SK-N-SH (cell line): ENCODE measurements at regions not wholly inside any gene's neighbourhood (a gene's known extent, or its start where the extent isn't known, plus 50 kb on each side); places are given as distances from the start of the nearest gene placed in this dataset.

Experiments used
- CTCF ChIA-PET: fragments of 300-600, 350-600 bp; formaldehyde crosslinking; extraction: SDS; loops from one replicate; lab custom pipeline; 2021; lab: Yijun Ruan, JAX
- POLR2A ChIA-PET: fragments of 350-600 bp; sonication (Branson Sonifier 250); formaldehyde crosslinking; extraction: SDS; loops from one replicate; lab custom pipeline; 2020; ENCODE audit warnings: antibody characterized with exemption, inconsistent platforms; lab: Yijun Ruan, JAX
- DNase-seq: peaks from one replicate; pipeline ENCODE4 v3.0.0; 2012
- H2AFZ ChIP-seq: fragments of 200-600 bp; sonication (generic); 2 replicates; pipeline ENCODE4 v1.8.1; 2016; ENCODE audit warnings: antibody characterized with exemption, mild to moderate bottlenecking, low read depth
- H3F3A ChIP-seq: fragments of 200-600 bp; sonication (generic); replicated peaks from 2 replicates; pipeline ENCODE3; 2016; ENCODE audit warnings: antibody characterized with exemption, mild to moderate bottlenecking; ENCODE audit not compliant: insufficient read depth
- H3K27ac ChIP-seq, 2 experiments: fragments of 200-500 bp in 1 of 2; fragments of 200-600 bp in 1 of 2; sonication (Bioruptor generic) in 1 of 2; sonication (generic), shearing (Covaris generic) in 1 of 2; 2 replicates each; pipeline versions ENCODE4 v1.5.1 to v1.6.1; 2014 to 2016; ENCODE audit warnings: low read depth in 2 of 2, inconsistent platforms in 1 of 2, low read length in 1 of 2, mild to moderate bottlenecking in 1 of 2, mixed read lengths in 1 of 2
- H3K27me3 ChIP-seq: fragments of 200-600 bp; sonication (generic), shearing (Covaris generic); 2 replicates; pipeline ENCODE4 v1.6.1; 2016; ENCODE audit warnings: mixed run types; ENCODE audit not compliant: insufficient read depth
- H3K36me3 ChIP-seq, 2 experiments: fragments of 200-500 bp in 1 of 2; fragments of 200-600 bp in 1 of 2; sonication (Bioruptor generic) in 1 of 2; sonication (generic) in 1 of 2; replicated peaks in 1 of 2; 2 replicates each; pipeline versions ENCODE3 to v1.5.1; 2014 to 2016; ENCODE audit warnings: low read length in 1 of 2, mild to moderate bottlenecking in 1 of 2; ENCODE audit not compliant: insufficient read depth in 2 of 2, control insufficient read depth in 1 of 2
- H3K4me1 ChIP-seq, 2 experiments: fragments of 200-500 bp in 1 of 2; fragments of 200-600 bp in 1 of 2; sonication (Bioruptor generic) in 1 of 2; sonication (generic), shearing (Covaris generic) in 1 of 2; 2 replicates each; pipeline versions ENCODE4 v1.5.1 to v1.6.1; 2014 to 2016; ENCODE audit warnings: low read depth in 1 of 2, low read length in 1 of 2, mixed run types in 1 of 2; ENCODE audit not compliant: insufficient read depth in 2 of 2, control insufficient read depth in 1 of 2
- H3K4me2 ChIP-seq: fragments of 200-600 bp; sonication (generic), shearing (Covaris generic); 2 replicates; pipeline ENCODE4 v1.6.1; 2017; ENCODE audit warnings: mixed run types
- H3K4me3 ChIP-seq, 2 experiments: fragments of 200-500 bp in 1 of 2; fragments of 200-600 bp in 1 of 2; sonication (Bioruptor generic) in 1 of 2; sonication (generic), shearing (Covaris generic) in 1 of 2; 2 replicates each; pipeline versions ENCODE4 v1.5.1 to v1.8.1; 2014 to 2016; ENCODE audit warnings: low read depth in 2 of 2, inconsistent platforms in 1 of 2, low read length in 1 of 2, mild to moderate bottlenecking in 1 of 2, mixed read lengths in 1 of 2, moderate library complexity in 1 of 2
- H3K79me2 ChIP-seq: fragments of 200-600 bp; sonication (generic); 2 replicates; pipeline ENCODE4 v1.8.1; 2017; ENCODE audit warnings: mild to moderate bottlenecking; ENCODE audit not compliant: insufficient read depth
- H3K9ac ChIP-seq: fragments of 200-600 bp; sonication (generic); 2 replicates; pipeline ENCODE4 v1.6.1; 2017; ENCODE audit warnings: mixed run types
- H3K9me2 ChIP-seq: fragments of 200-600 bp; sonication (generic); 2 replicates; pipeline ENCODE4 v1.6.1; 2017; ENCODE audit warnings: mixed run types
- H3K9me3 ChIP-seq: fragments of 200-600 bp; sonication (generic); 2 replicates; pipeline ENCODE4 v1.6.1; 2017; ENCODE audit warnings: mixed run types, mild to moderate bottlenecking, moderate library complexity
- H4K20me1 ChIP-seq: fragments of 200-600 bp; sonication (generic); 2 replicates; pipeline ENCODE4 v1.6.1; 2017; ENCODE audit warnings: mild to moderate bottlenecking, mixed run types; ENCODE audit not compliant: insufficient read depth
- ELF1 ChIP-seq: IDR thresholded peaks from 2 replicates; pipeline ENCODE4 v1.4.0; 2012
- EZH2phosphoT487 ChIP-seq: fragments of 200-600 bp; sonication (generic); IDR thresholded peaks from 2 replicates; pipeline ENCODE4 v1.6.1; 2017; ENCODE audit warnings: low read depth, mixed run types, mild to moderate bottlenecking, antibody characterized with exemption, moderate library complexity, borderline replicate concordance
- FOSL2 ChIP-seq: IDR thresholded peaks from 2 replicates; pipeline ENCODE4 v1.4.0; 2012; ENCODE audit warnings: low read depth, mild to moderate bottlenecking, moderate library complexity, borderline replicate concordance
- FOXJ3 ChIP-seq: sonication (generic); formaldehyde crosslinking; IDR thresholded peaks from 2 replicates; pipeline ENCODE4 v1.5.1; 2020; ENCODE audit warnings: mild to moderate bottlenecking, missing genetic modification reagents
- FOXM1 ChIP-seq: IDR thresholded peaks from 2 replicates; pipeline ENCODE4 v1.4.0; 2012; ENCODE audit warnings: low read depth, mild to moderate bottlenecking
- GABPA ChIP-seq: IDR thresholded peaks from 2 replicates; pipeline ENCODE4 v1.4.0; 2012; ENCODE audit warnings: low read depth, mild to moderate bottlenecking
- GATA2 ChIP-seq: sonication (generic); formaldehyde crosslinking; IDR thresholded peaks from 2 replicates; pipeline ENCODE4 v1.5.0; 2020; ENCODE audit warnings: mild to moderate bottlenecking, missing genetic modification reagents
- PBX3 ChIP-seq: IDR thresholded peaks from 2 replicates; pipeline ENCODE4; 2012
- POLR2AphosphoS5 ChIP-seq: IDR thresholded peaks from 2 replicates; pipeline ENCODE4 v1.6.1; 2012; ENCODE audit warnings: low read depth, low read length
- RXRA ChIP-seq: IDR thresholded peaks from 2 replicates; pipeline ENCODE4 v1.4.0; 2012; ENCODE audit warnings: low read depth, mild to moderate bottlenecking, borderline replicate concordance
- SIN3A ChIP-seq: IDR thresholded peaks from 2 replicates; pipeline ENCODE4 v1.6.1; 2012; ENCODE audit warnings: low read depth, mild to moderate bottlenecking, low read length, moderate library complexity, borderline replicate concordance
- YY1 ChIP-seq: IDR thresholded peaks from 2 replicates; pipeline ENCODE4 v1.4.0; 2012; ENCODE audit warnings: low read depth, mild to moderate bottlenecking
- WGBS: methylation state at CpG from one replicate; pipeline ENCODE4 v1.1.6; 2017; ENCODE audit warnings: low lambda C conversion rate; 5-methylcytosine and 5-hydroxymethylcytosine counted together
- TF ChIP-seq, protein P1 (sequence below): IDR thresholded peaks from 2 replicates; pipeline ENCODE4 v1.6.1; 2012; ENCODE audit warnings: mild to moderate bottlenecking, low read depth, low read length, moderate library complexity
- TF ChIP-seq, protein P2 (sequence below): fragments of 150-350 bp; IDR thresholded peaks from 2 replicates; pipeline ENCODE4 v1.6.1; 2017; ENCODE audit warnings: antibody characterized with exemption, low read length, low read depth, borderline replicate concordance

GRCh38 chr9:136609160-136609475, 53.6 kb upstream of the EGFL7 start (continued):
- TF ChIP-seq, protein P1, sequence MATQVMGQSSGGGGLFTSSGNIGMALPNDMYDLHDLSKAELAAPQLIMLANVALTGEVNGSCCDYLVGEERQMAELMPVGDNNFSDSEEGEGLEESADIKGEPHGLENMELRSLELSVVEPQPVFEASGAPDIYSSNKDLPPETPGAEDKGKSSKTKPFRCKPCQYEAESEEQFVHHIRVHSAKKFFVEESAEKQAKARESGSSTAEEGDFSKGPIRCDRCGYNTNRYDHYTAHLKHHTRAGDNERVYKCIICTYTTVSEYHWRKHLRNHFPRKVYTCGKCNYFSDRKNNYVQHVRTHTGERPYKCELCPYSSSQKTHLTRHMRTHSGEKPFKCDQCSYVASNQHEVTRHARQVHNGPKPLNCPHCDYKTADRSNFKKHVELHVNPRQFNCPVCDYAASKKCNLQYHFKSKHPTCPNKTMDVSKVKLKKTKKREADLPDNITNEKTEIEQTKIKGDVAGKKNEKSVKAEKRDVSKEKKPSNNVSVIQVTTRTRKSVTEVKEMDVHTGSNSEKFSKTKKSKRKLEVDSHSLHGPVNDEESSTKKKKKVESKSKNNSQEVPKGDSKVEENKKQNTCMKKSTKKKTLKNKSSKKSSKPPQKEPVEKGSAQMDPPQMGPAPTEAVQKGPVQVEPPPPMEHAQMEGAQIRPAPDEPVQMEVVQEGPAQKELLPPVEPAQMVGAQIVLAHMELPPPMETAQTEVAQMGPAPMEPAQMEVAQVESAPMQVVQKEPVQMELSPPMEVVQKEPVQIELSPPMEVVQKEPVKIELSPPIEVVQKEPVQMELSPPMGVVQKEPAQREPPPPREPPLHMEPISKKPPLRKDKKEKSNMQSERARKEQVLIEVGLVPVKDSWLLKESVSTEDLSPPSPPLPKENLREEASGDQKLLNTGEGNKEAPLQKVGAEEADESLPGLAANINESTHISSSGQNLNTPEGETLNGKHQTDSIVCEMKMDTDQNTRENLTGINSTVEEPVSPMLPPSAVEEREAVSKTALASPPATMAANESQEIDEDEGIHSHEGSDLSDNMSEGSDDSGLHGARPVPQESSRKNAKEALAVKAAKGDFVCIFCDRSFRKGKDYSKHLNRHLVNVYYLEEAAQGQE, result no peak
- TF ChIP-seq FOXJ3 (CRISPR knock-in tag), result no peak
- TF ChIP-seq POLR2AphosphoS5, result no peak
- no peak for TF ChIP-seq GABPA
- TF ChIP-seq EZH2phosphoT487, result no peak
- no peak for TF ChIP-seq GATA2 (CRISPR knock-in tag)

GRCh38 chr9:136608348-136609159, 54.2 kb upstream of the EGFL7 start:
- CTCF ChIA-PET, result interaction anchor here (1.2 to 6.9 kb wide), 5 partner anchors 11 to 199 kb away, joined by 3 to 63 read pairs (median 4); no protein-coding TSS in a partner anchor

More at GRCh38 chr9:136608348-136609159, 54.2 kb upstream of the EGFL7 start:
- Histone ChIP-seq H3K27me3 (no peaks in the 10 kb centered on the region), H3K4me3 (no peak overlapping the region), H3K79me2 (no peaks in the 10 kb centered on the region), H3K9ac (no peak overlapping the region), H3K9me3 (no peaks in the 10 kb centered on the region), H3K9me2 (no peaks in the 10 kb centered on the region), H3K27ac (no peak overlapping the region), H3K4me2 (no peak overlapping the region), H3F3A (no peaks in the 10 kb centered on the region), H4K20me1 (no peaks in the 10 kb centered on the region), H2AFZ (no peak overlapping the region), H3K36me3 (no peaks in the 10 kb centered on the region), H3K4me1 (peaks cover under 1 to 8% of the 10 kb centered on the region in 2 experiments; a peak in 2 of 4 replicates)
- POLR2A ChIA-PET, result no interaction called here
- TF ChIP-seq, protein P1, result no peak
- no peak for TF ChIP-seq RXRA
- TF ChIP-seq PBX3, result no peak
- TF ChIP-seq FOSL2, result no peak
- no peak for TF ChIP-seq YY1
- no peak for TF ChIP-seq FOXM1
- TF ChIP-seq SIN3A, result no peak
- TF ChIP-seq, protein P2, sequence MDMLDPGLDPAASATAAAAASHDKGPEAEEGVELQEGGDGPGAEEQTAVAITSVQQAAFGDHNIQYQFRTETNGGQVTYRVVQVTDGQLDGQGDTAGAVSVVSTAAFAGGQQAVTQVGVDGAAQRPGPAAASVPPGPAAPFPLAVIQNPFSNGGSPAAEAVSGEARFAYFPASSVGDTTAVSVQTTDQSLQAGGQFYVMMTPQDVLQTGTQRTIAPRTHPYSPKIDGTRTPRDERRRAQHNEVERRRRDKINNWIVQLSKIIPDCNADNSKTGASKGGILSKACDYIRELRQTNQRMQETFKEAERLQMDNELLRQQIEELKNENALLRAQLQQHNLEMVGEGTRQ, result no peak
- no peak for TF ChIP-seq ELF1
- no peak for DNase-seq
- 69% methylated on average over 12 of the region's 16 CpGs for WGBS
